A549 (cell line): ENCODE measurements at regions not wholly inside any gene's neighbourhood (a gene's known extent, or its start where the extent isn't known, plus 50 kb on each side); places are given as distances from the start of the nearest gene placed in this dataset.

Experiments used
- CEBPB ChIP-seq, 2 experiments: fragments of >200 bp in 1 of 2; sonication (Bioruptor Twin) in 1 of 2; formaldehyde crosslinking in 1 of 2; IDR thresholded peaks; 2 replicates each; pipeline ENCODE4 v1.6.1; 2012 to 2016
- EHMT2 ChIP-seq: fragments of 200-600 bp; sonication (generic); IDR thresholded peaks from 2 replicates; pipeline ENCODE4 v1.6.1; 2016; ENCODE audit warnings: antibody characterized with exemption, low read depth, mild to moderate bottlenecking, moderate library complexity
- EP300 ChIP-seq, 2 experiments: fragments of >200 bp; sonication (Bioruptor Twin); formaldehyde crosslinking; IDR thresholded peaks; 2 replicates in 1 of 2; 3 replicates in 1 of 2; pipeline ENCODE4 v1.6.1; 2016 to 2017
- FOSB ChIP-seq: fragments of 250-450 bp; sonication (Bioruptor Pico); IDR thresholded peaks from 2 replicates; pipeline ENCODE4 v1.5.0; 2020; ENCODE audit warnings: mild to moderate bottlenecking, moderate library complexity
- NR3C1 ChIP-seq: fragments of >200 bp; sonication (Bioruptor Twin); formaldehyde crosslinking; IDR thresholded peaks from 3 replicates; pipeline ENCODE4 v1.6.1; 2017
- TF ChIP-seq, protein P1 (sequence below): fragments of >200 bp; sonication (Bioruptor Twin); formaldehyde crosslinking; IDR thresholded peaks from 3 replicates; pipeline ENCODE4 v1.5.1; 2016
- TF ChIP-seq, protein P2 (sequence below): fragments of 200-600 bp; sonication (generic); IDR thresholded peaks from 2 replicates; pipeline ENCODE4 v1.6.1; 2016; ENCODE audit warnings: antibody characterized with exemption, mild to moderate bottlenecking, moderate library complexity
- TF ChIP-seq, protein P3 (sequence below): IDR thresholded peaks from 2 replicates; pipeline ENCODE4 v1.6.1; 2012
- TF ChIP-seq, protein P4 (sequence below): fragments of 450-650 bp; IDR thresholded peaks from 2 replicates; pipeline ENCODE4 v1.6.1; 2014; ENCODE audit warnings: antibody characterized with exemption

DNA sequence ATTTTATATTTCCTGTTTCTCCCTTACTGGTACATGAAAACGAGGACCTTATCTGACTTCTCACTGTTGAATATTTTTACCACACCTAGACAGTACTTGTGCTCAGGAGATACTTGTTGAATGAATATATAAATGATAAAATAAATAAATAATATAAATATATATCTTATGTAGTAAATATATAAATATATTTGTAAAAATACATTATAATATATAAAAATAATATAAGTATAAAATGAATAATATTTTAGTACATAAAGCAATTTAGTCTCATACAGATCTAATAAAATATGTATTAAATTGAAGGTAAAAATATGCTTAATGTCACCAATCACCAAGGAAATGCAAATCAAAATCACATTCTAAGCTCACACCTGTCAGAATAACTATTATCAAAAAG lies 360.6 kb downstream of the EFNA5 start:
- TF ChIP-seq CEBPB (IDR thresholded peaks at IDR 0.05) (no peak), FOSB (CRISPR knock-in tag) (no peak), NR3C1 (no peak), EHMT2 (no peak), EP300 (IDR thresholded peaks at IDR 0.05) (no peak)
- TF ChIP-seq, protein P1, sequence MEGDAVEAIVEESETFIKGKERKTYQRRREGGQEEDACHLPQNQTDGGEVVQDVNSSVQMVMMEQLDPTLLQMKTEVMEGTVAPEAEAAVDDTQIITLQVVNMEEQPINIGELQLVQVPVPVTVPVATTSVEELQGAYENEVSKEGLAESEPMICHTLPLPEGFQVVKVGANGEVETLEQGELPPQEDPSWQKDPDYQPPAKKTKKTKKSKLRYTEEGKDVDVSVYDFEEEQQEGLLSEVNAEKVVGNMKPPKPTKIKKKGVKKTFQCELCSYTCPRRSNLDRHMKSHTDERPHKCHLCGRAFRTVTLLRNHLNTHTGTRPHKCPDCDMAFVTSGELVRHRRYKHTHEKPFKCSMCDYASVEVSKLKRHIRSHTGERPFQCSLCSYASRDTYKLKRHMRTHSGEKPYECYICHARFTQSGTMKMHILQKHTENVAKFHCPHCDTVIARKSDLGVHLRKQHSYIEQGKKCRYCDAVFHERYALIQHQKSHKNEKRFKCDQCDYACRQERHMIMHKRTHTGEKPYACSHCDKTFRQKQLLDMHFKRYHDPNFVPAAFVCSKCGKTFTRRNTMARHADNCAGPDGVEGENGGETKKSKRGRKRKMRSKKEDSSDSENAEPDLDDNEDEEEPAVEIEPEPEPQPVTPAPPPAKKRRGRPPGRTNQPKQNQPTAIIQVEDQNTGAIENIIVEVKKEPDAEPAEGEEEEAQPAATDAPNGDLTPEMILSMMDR: no peak
- TF ChIP-seq, protein P2, sequence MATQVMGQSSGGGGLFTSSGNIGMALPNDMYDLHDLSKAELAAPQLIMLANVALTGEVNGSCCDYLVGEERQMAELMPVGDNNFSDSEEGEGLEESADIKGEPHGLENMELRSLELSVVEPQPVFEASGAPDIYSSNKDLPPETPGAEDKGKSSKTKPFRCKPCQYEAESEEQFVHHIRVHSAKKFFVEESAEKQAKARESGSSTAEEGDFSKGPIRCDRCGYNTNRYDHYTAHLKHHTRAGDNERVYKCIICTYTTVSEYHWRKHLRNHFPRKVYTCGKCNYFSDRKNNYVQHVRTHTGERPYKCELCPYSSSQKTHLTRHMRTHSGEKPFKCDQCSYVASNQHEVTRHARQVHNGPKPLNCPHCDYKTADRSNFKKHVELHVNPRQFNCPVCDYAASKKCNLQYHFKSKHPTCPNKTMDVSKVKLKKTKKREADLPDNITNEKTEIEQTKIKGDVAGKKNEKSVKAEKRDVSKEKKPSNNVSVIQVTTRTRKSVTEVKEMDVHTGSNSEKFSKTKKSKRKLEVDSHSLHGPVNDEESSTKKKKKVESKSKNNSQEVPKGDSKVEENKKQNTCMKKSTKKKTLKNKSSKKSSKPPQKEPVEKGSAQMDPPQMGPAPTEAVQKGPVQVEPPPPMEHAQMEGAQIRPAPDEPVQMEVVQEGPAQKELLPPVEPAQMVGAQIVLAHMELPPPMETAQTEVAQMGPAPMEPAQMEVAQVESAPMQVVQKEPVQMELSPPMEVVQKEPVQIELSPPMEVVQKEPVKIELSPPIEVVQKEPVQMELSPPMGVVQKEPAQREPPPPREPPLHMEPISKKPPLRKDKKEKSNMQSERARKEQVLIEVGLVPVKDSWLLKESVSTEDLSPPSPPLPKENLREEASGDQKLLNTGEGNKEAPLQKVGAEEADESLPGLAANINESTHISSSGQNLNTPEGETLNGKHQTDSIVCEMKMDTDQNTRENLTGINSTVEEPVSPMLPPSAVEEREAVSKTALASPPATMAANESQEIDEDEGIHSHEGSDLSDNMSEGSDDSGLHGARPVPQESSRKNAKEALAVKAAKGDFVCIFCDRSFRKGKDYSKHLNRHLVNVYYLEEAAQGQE: no peak
- TF ChIP-seq, protein P3, sequence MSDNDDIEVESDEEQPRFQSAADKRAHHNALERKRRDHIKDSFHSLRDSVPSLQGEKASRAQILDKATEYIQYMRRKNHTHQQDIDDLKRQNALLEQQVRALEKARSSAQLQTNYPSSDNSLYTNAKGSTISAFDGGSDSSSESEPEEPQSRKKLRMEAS: no peak
- TF ChIP-seq, protein P4, sequence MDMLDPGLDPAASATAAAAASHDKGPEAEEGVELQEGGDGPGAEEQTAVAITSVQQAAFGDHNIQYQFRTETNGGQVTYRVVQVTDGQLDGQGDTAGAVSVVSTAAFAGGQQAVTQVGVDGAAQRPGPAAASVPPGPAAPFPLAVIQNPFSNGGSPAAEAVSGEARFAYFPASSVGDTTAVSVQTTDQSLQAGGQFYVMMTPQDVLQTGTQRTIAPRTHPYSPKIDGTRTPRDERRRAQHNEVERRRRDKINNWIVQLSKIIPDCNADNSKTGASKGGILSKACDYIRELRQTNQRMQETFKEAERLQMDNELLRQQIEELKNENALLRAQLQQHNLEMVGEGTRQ: no peak
